ENCODE measurements at regions not wholly inside any gene's neighbourhood (a gene's known extent, or its start where the extent isn't known, plus 50 kb on each side); places are given as distances from the start of the nearest gene placed in this dataset.
"Not testable (repeated sequence)": the region's sequence is repeated elsewhere in the genome, so short reads cannot be mapped to it uniquely, and the experiment has no call there.

- no peaks in the 10 kb centered on the region for H3K27me3 ChIP-seq (ENCODE audit: insufficient read depth, low read length, poor library complexity, severe bottlenecking)
- H3K9me3 ChIP-seq (ENCODE audit: insufficient read depth, low read depth, low read length) = peaks cover under 1% of the 10 kb centered on the region; the same call in 1 of the 2 replicates
- H4K20me1 ChIP-seq (ENCODE audit: insufficient read depth, low read length, poor library complexity, severe bottlenecking) = no peaks in the 10 kb centered on the region
- no peaks in the 10 kb centered on the region for H3K4me1 ChIP-seq (ENCODE audit: insufficient read depth, low read length, poor library complexity, severe bottlenecking)
- no peaks in the 10 kb centered on the region for H3K79me2 ChIP-seq (ENCODE audit: insufficient read depth, low read length)
- H3F3A ChIP-seq (ENCODE audit: low read depth) = no peaks in the 10 kb centered on the region
- H3K9me2 ChIP-seq (replicated peaks; ENCODE audit: low read depth, low read length) = no peaks in the 10 kb centered on the region
- no peak overlapping the region for H3K9ac ChIP-seq (ENCODE audit: low read depth, low read length, poor library complexity, severe bottlenecking)
- no peaks in the 10 kb centered on the region for H3K36me3 ChIP-seq (ENCODE audit: insufficient read depth, low read length)
- no peak overlapping the region for H2AFZ ChIP-seq (ENCODE audit: low read length)
- no peak overlapping the region for H3K4me2 ChIP-seq (ENCODE audit: low read depth, low read length, poor library complexity, severe bottlenecking)
- TF ChIP-seq CTCF (conservative IDR thresholded peaks at IDR 0.05; ENCODE audit: low read length) (no peak), EZH2phosphoT487 (IDR thresholded peaks at IDR 0.05; ENCODE audit: borderline replicate concordance) (no peak)
- H3K4me3 ChIP-seq (ENCODE audit: low read length, poor library complexity, severe bottlenecking) = no peak overlapping the region
Measured at GRCh38 chr10:22150842-22151241, 67.0 kb downstream of the EBLN1 start.

- Histone ChIP-seq H3K27me3 (ENCODE audit: insufficient read depth, low read length, poor library complexity, severe bottlenecking) (no peaks in the 10 kb centered on the region), H3K9me3 (ENCODE audit: insufficient read depth, low read depth, low read length) (peaks cover 5% of the 10 kb centered on the region; the same call in 1 of the 2 replicates), H2AFZ (ENCODE audit: low read length) (no peak overlapping the region), H3K9me2 (replicated peaks; ENCODE audit: low read depth, low read length) (no peaks in the 10 kb centered on the region), H4K20me1 (ENCODE audit: insufficient read depth, low read length, poor library complexity, severe bottlenecking) (no peaks in the 10 kb centered on the region), H3K4me2 (ENCODE audit: low read depth, low read length, poor library complexity, severe bottlenecking) (no peak overlapping the region), H3K4me1 (ENCODE audit: insufficient read depth, low read length, poor library complexity, severe bottlenecking) (no peaks in the 10 kb centered on the region), H3K36me3 (ENCODE audit: insufficient read depth, low read length) (no peaks in the 10 kb centered on the region), H3K9ac (ENCODE audit: low read depth, low read length, poor library complexity, severe bottlenecking) (no peak overlapping the region), H3F3A (ENCODE audit: low read depth) (no peaks in the 10 kb centered on the region), H3K4me3 (ENCODE audit: low read length, poor library complexity, severe bottlenecking) (no peak overlapping the region), H3K79me2 (ENCODE audit: insufficient read depth, low read length) (no peaks in the 10 kb centered on the region)
- no peak for TF ChIP-seq CTCF (conservative IDR thresholded peaks at IDR 0.05; ENCODE audit: low read length)
- TF ChIP-seq EZH2phosphoT487 (IDR thresholded peaks at IDR 0.05; ENCODE audit: borderline replicate concordance) = no peak
Measured at GRCh38 chr10:22148961-22149360, 68.9 kb downstream of the EBLN1 start.

- not testable (repeated sequence) for H3K4me3 ChIP-seq (ENCODE audit: low read length, poor library complexity, severe bottlenecking); H3K4me1 ChIP-seq (ENCODE audit: insufficient read depth, low read length, poor library complexity, severe bottlenecking); H3K36me3 ChIP-seq (ENCODE audit: insufficient read depth, low read length); H3K4me2 ChIP-seq (ENCODE audit: low read depth, low read length, poor library complexity, severe bottlenecking); H4K20me1 ChIP-seq (ENCODE audit: insufficient read depth, low read length, poor library complexity, severe bottlenecking); H3K79me2 ChIP-seq (ENCODE audit: insufficient read depth, low read length); H3K9me3 ChIP-seq (ENCODE audit: insufficient read depth, low read depth, low read length); H2AFZ ChIP-seq (ENCODE audit: low read length); H3K27me3 ChIP-seq (ENCODE audit: insufficient read depth, low read length, poor library complexity, severe bottlenecking); H3F3A ChIP-seq (ENCODE audit: low read depth); H3K9ac ChIP-seq (ENCODE audit: low read depth, low read length, poor library complexity, severe bottlenecking); H3K9me2 ChIP-seq (replicated peaks; ENCODE audit: low read depth, low read length)
Measured at GRCh38 chr10:22145873-22146272, 71.9 kb downstream of the EBLN1 start.

- Histone ChIP-seq H3K9ac (ENCODE audit: low read depth, low read length, poor library complexity, severe bottlenecking) (peak overlapping the region; percentile 5), H3K9me2 (replicated peaks; ENCODE audit: low read depth, low read length) (no peaks in the 10 kb centered on the region), H4K20me1 (ENCODE audit: insufficient read depth, low read length, poor library complexity, severe bottlenecking) (no peaks in the 10 kb centered on the region), H3K27me3 (ENCODE audit: insufficient read depth, low read length, poor library complexity, severe bottlenecking) (no peaks in the 10 kb centered on the region), H3K4me2 (ENCODE audit: low read depth, low read length, poor library complexity, severe bottlenecking) (no peak overlapping the region), H3F3A (ENCODE audit: low read depth) (peaks cover 12% of the 10 kb centered on the region), H3K9me3 (ENCODE audit: insufficient read depth, low read depth, low read length) (no peaks in the 10 kb centered on the region), H3K4me1 (ENCODE audit: insufficient read depth, low read length, poor library complexity, severe bottlenecking) (peaks cover 53% of the 10 kb centered on the region), H3K79me2 (ENCODE audit: insufficient read depth, low read length) (no peaks in the 10 kb centered on the region), H3K4me3 (ENCODE audit: low read length, poor library complexity, severe bottlenecking) (no peak overlapping the region), H2AFZ (ENCODE audit: low read length) (no peak overlapping the region), H3K36me3 (ENCODE audit: insufficient read depth, low read length) (no peaks in the 10 kb centered on the region)
- TF ChIP-seq EZH2phosphoT487 (IDR thresholded peaks at IDR 0.05; ENCODE audit: borderline replicate concordance) = no peak
Measured at GRCh38 chr10:22137542-22137941, 80.3 kb downstream of the EBLN1 start.
